Ishikawa (cell line): ENCODE measurements at regions not wholly inside any gene's neighbourhood (a gene's known extent, or its start where the extent isn't known, plus 50 kb on each side); places are given as distances from the start of the nearest gene placed in this dataset.

Experiments used
- CEBPB ChIP-seq: IDR thresholded peaks from 2 replicates; pipeline ENCODE4 v1.6.1; 2012
- CREB1 ChIP-seq: IDR thresholded peaks from 2 replicates; pipeline ENCODE4 v1.6.1; 2012; ENCODE audit warnings: low read depth
- EGR1 ChIP-seq: IDR thresholded peaks from 2 replicates; pipeline ENCODE4 v1.6.1; 2012
- EP300 ChIP-seq: IDR thresholded peaks from 2 replicates; pipeline ENCODE4 v1.6.1; 2012; ENCODE audit warnings: borderline replicate concordance
- FOXM1 ChIP-seq: IDR thresholded peaks from 2 replicates; pipeline ENCODE4 v1.6.1; 2012; ENCODE audit warnings: low read depth, borderline replicate concordance
- NFIC ChIP-seq: IDR thresholded peaks from 2 replicates; pipeline ENCODE4 v1.6.1; 2012
- RAD21 ChIP-seq: IDR thresholded peaks from 2 replicates; pipeline ENCODE4 v1.6.1; 2012; ENCODE audit warnings: low read depth
- REST ChIP-seq: IDR thresholded peaks from 2 replicates; pipeline ENCODE4 v1.6.1; 2012; ENCODE audit warnings: low read depth, mild to moderate bottlenecking
- TAF1 ChIP-seq: IDR thresholded peaks from 2 replicates; pipeline ENCODE4 v1.6.1; 2012; ENCODE audit warnings: low read depth, mild to moderate bottlenecking
- TCF12 ChIP-seq: IDR thresholded peaks from 2 replicates; pipeline ENCODE4 v1.6.1; 2012; ENCODE audit warnings: low read depth
- TEAD4 ChIP-seq: IDR thresholded peaks from 2 replicates; pipeline ENCODE4 v1.6.1; 2012
- USF1 ChIP-seq: IDR thresholded peaks from 2 replicates; pipeline ENCODE4 v1.6.1; 2012

- no peak for TF ChIP-seq EGR1
- no peak for TF ChIP-seq REST
- TF ChIP-seq EP300, result no peak
- no peak for TF ChIP-seq NFIC
- TF ChIP-seq TEAD4, result no peak
- no peak for TF ChIP-seq CEBPB
- no peak for TF ChIP-seq FOXM1
- TF ChIP-seq RAD21, result no peak
- no peak for TF ChIP-seq TAF1
- no peak for TF ChIP-seq CREB1
- no peak for TF ChIP-seq TCF12
- no peak for TF ChIP-seq USF1
Observed at GRCh38 chr4:54517781-54518444, 139.8 kb upstream of the KIT start.
